GM13977 (cell line): ENCODE measurements at regions not wholly inside any gene's neighbourhood (a gene's known extent, or its start where the extent isn't known, plus 50 kb on each side); places are given as distances from the start of the nearest gene placed in this dataset.

Experiments used
- DNase-seq: peaks from one replicate; pipeline ENCODE4 v3.0.0; 2012; ENCODE audit warnings: low spot score
- in situ Hi-C: fragments of 300-500 bp; cut with MboI; formaldehyde crosslinking; loops from one replicate; pipeline ENCODE4 v1.12.0; 2022; ENCODE audit warnings: low sequenced_read_pairs, low pct_unique_long_range_greater_than_20kb, mixed read lengths, inconsistent platforms; ENCODE audit not compliant: unreplicated experiment
- TF ChIP-seq, protein P1 (sequence below): IDR thresholded peaks from 2 replicates; pipeline ENCODE4 v1.5.1; 2012; ENCODE audit warnings: mild to moderate bottlenecking, control low read depth; ENCODE audit not compliant: insufficient read depth; ENCODE audit errors: extremely low read depth, missing control alignments

DNA sequence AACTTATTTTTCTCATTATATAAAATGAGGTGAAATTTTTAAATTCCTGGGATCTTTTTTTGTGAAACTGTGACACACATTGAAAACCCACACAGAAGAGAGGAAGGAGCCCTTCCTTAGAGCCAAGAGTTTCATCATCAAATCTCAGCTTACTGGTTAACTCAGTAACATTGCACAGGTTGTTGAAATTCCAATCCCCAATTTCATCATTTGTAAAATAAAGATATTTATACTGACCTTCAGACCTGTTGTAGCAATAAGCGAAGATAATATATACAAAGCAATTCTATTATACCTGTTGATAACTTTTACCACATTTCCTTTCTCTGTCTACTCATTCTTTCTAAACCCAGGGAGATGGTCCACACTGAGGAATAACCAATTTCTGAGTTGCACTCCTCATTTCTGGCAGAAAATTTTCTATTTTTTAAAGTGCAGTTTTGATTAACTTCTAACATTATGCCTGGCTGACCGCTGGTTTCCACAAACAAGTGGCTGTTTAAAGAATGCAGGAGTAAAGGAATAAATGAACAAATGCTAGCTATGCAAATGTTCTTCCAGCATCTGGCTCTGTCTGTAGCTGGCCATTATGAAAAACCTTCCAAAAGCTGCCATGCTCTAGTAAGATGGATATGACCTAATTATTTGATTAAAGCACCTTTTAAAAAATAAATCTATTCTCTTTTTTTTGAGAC lies 105.7 kb upstream of the LINC00305 start:
- no peak for DNase-seq
- in situ Hi-C loops = no loop called here
- TF ChIP-seq, protein P1, sequence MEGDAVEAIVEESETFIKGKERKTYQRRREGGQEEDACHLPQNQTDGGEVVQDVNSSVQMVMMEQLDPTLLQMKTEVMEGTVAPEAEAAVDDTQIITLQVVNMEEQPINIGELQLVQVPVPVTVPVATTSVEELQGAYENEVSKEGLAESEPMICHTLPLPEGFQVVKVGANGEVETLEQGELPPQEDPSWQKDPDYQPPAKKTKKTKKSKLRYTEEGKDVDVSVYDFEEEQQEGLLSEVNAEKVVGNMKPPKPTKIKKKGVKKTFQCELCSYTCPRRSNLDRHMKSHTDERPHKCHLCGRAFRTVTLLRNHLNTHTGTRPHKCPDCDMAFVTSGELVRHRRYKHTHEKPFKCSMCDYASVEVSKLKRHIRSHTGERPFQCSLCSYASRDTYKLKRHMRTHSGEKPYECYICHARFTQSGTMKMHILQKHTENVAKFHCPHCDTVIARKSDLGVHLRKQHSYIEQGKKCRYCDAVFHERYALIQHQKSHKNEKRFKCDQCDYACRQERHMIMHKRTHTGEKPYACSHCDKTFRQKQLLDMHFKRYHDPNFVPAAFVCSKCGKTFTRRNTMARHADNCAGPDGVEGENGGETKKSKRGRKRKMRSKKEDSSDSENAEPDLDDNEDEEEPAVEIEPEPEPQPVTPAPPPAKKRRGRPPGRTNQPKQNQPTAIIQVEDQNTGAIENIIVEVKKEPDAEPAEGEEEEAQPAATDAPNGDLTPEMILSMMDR = no peak

DNA sequence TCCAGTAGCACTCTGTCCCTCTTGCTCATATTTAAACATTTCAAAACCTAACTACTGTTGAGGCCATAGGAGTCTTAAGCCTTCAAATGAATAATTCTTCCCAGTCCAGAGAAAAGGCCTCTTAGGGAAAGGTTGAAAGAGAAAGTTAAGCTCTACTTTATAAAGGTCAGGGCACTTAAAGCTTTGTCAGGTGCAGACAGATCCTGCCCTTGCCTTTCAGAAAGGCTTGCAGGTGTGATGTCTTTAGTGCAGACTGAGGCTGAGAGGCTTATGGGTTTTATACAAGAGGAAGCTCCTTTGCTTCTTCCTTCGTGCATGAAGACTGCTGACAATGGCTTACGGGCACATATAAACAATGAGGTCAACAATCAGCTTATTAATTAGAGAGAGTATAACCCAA lies 105.0 kb upstream of the LINC00305 start:
- in situ Hi-C loops = no loop called here
- TF ChIP-seq, protein P1 = no peak

DNA sequence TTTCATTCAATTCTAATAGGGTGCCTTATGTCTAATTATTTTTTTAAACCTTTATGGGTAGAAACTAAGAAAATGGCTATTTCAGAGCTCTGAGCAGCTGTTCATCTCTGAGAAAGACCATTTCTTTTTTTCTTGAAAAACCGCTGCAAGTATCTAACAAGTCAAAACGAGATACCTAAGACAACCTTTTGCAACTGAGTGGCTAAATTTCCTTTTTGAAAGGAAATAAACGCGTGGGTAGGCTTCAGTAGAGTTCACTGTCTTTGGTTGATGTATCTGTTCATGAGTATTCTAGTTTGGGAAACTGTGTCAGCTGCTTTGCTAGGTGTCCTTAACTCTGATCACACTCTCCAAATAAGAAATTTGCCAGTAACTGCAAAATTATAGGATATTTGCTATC lies 104.3 kb upstream of the LINC00305 start:
- TF ChIP-seq, protein P1 = no peak
- in situ Hi-C loops = no loop called here
- DNase-seq = peak; percentile 10

More for the DNA sequence above, 105.0 kb upstream of the LINC00305 start:
- DNase-seq = no peak

DNA sequence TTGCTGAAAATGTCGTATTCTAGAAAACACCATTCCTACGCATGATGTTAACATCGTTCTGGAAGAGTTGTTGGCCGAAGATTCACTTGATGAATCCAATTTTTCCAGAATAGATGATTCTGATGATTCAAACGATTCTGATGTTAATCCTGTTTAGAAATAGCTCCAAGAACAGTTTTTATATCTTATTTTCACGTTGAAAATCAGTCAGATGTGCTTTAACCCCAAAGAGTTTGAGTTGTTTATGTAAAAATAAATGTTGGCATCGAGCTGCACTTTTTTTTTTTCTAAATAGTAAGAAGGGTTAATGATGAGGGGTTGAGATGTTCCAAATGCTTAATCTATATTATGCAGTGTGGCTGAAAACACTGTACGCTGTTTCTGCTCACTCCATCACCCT lies 99.9 kb upstream of the LINC00305 start:
- in situ Hi-C loops = no loop called here
- TF ChIP-seq, protein P1 = no peak
- no peak for DNase-seq

DNA sequence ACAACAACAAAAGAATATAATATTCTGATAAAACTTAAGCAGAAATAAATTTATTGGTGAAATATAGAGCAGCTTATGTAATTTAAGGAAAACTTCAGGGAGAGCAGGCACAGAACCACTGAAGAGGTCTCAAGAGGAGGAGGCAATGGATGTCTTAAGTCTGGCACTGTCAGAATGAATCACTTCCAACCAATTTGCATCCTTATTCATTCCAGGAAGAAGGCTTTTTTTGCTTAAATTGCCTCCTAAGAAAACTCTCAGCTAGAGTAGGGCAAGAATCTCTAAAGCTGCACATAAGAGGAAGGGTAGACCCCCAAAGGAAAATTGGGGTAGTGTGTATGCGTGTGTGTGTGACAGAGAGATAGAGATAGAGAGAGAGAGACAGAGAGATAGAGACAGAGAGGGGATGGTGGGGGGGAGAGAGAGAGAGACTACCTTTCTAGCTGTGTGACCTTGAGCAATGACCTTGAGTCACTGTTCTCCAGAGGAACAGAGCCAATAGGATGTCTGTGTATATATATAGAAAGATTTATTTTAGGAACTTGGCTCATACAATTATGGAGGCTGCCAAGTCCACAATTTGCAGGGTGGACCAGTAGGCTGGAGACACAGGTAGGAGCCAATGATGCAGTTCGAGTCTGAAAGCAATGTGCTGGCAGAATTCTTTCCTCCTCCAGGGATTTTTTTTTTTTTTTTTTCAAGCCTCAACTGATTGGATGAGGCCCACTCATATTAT lies 96.4 kb upstream of the LINC00305 start:
- in situ Hi-C loops = no loop called here
- DNase-seq = no peak
- TF ChIP-seq, protein P1 = no peak

DNA sequence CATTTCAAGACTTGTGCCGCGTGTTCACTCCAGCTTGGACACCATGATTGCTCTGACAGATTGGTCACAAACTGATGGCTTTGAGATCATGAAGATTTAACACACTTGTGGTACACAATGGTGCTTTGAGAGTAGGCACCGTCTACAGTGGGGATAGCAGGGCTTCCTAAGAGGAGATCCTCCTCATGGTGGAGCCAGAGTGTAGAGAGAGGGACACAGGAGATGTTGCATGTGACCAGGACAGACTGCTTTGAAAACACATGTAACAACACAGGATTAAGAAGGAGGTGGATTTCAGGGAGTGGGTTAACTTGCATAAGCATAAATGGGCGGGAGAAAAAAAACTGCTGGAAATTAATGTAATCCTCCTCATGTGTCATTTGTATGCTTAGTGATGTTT lies 95.7 kb upstream of the LINC00305 start:
- TF ChIP-seq, protein P1 = peak; percentile 14
- in situ Hi-C loops = no loop called here
- no peak for DNase-seq
